ENCODE measurements at regions not wholly inside any gene's neighbourhood (a gene's known extent, or its start where the extent isn't known, plus 50 kb on each side); places are given as distances from the start of the nearest gene placed in this dataset.

GRCh38 chr5:103487218-103487617, 75.4 kb downstream of the NUDT12 start (continued):
- no peak for TF ChIP-seq CHD7 (IDR thresholded peaks at IDR 0.05; ENCODE audit: insufficient replicate concordance, low read length)
- TF ChIP-seq CHD1 (IDR thresholded peaks at IDR 0.05; ENCODE audit: low read depth, low read length): no peak
- TF ChIP-seq CTCF (IDR thresholded peaks at IDR 0.05; ENCODE audit: control extremely low read depth in 1 of 3, insufficient read depth in 1 of 3, low read depth in 1 of 3, low read length in 3 of 3): no peak
- TF ChIP-seq POU5F1 (IDR thresholded peaks at IDR 0.05; ENCODE audit: low read depth, low read length): no peak
- no peak for TF ChIP-seq MAX (IDR thresholded peaks at IDR 0.05)
- TF ChIP-seq SUZ12 (IDR thresholded peaks at IDR 0.05; ENCODE audit: low read length): no peak
- TF ChIP-seq YY1 (IDR thresholded peaks at IDR 0.05; ENCODE audit: low read depth, low read length): no peak
